SK-N-SH (cell line): ENCODE measurements at regions not wholly inside any gene's neighbourhood (a gene's known extent, or its start where the extent isn't known, plus 50 kb on each side); places are given as distances from the start of the nearest gene placed in this dataset.

ENCODE experiments used
- CTCF ChIA-PET: fragments of 300-600, 350-600 bp; formaldehyde crosslinking; extraction: SDS; loops from one replicate; lab custom pipeline; 2021; lab: Yijun Ruan, JAX
- POLR2A ChIA-PET: fragments of 350-600 bp; sonication (Branson Sonifier 250); formaldehyde crosslinking; extraction: SDS; loops from one replicate; lab custom pipeline; 2020; ENCODE audit warnings: antibody characterized with exemption, inconsistent platforms; lab: Yijun Ruan, JAX
- DNase-seq: peaks from one replicate; pipeline ENCODE4 v3.0.0; 2012
- H2AFZ ChIP-seq: fragments of 200-600 bp; sonication (generic); 2 replicates; pipeline ENCODE4 v1.8.1; 2016; ENCODE audit warnings: antibody characterized with exemption, mild to moderate bottlenecking, low read depth
- H3F3A ChIP-seq: fragments of 200-600 bp; sonication (generic); replicated peaks from 2 replicates; pipeline ENCODE3; 2016; ENCODE audit warnings: antibody characterized with exemption, mild to moderate bottlenecking; ENCODE audit not compliant: insufficient read depth
- H3K27ac ChIP-seq, 2 experiments: fragments of 200-500 bp in 1 of 2; fragments of 200-600 bp in 1 of 2; sonication (Bioruptor generic) in 1 of 2; sonication (generic), shearing (Covaris generic) in 1 of 2; 2 replicates each; pipeline versions ENCODE4 v1.5.1 to v1.6.1; 2014 to 2016; ENCODE audit warnings: low read depth in 2 of 2, inconsistent platforms in 1 of 2, low read length in 1 of 2, mild to moderate bottlenecking in 1 of 2, mixed read lengths in 1 of 2
- H3K27me3 ChIP-seq: fragments of 200-600 bp; sonication (generic), shearing (Covaris generic); 2 replicates; pipeline ENCODE4 v1.6.1; 2016; ENCODE audit warnings: mixed run types; ENCODE audit not compliant: insufficient read depth
- H3K36me3 ChIP-seq, 2 experiments: fragments of 200-500 bp in 1 of 2; fragments of 200-600 bp in 1 of 2; sonication (Bioruptor generic) in 1 of 2; sonication (generic) in 1 of 2; replicated peaks in 1 of 2; 2 replicates each; pipeline versions ENCODE3 to v1.5.1; 2014 to 2016; ENCODE audit warnings: low read length in 1 of 2, mild to moderate bottlenecking in 1 of 2; ENCODE audit not compliant: insufficient read depth in 2 of 2, control insufficient read depth in 1 of 2
- H3K4me1 ChIP-seq, 2 experiments: fragments of 200-500 bp in 1 of 2; fragments of 200-600 bp in 1 of 2; sonication (Bioruptor generic) in 1 of 2; sonication (generic), shearing (Covaris generic) in 1 of 2; 2 replicates each; pipeline versions ENCODE4 v1.5.1 to v1.6.1; 2014 to 2016; ENCODE audit warnings: low read depth in 1 of 2, low read length in 1 of 2, mixed run types in 1 of 2; ENCODE audit not compliant: insufficient read depth in 2 of 2, control insufficient read depth in 1 of 2
- H3K4me2 ChIP-seq: fragments of 200-600 bp; sonication (generic), shearing (Covaris generic); 2 replicates; pipeline ENCODE4 v1.6.1; 2017; ENCODE audit warnings: mixed run types
- H3K4me3 ChIP-seq, 2 experiments: fragments of 200-500 bp in 1 of 2; fragments of 200-600 bp in 1 of 2; sonication (Bioruptor generic) in 1 of 2; sonication (generic), shearing (Covaris generic) in 1 of 2; 2 replicates each; pipeline versions ENCODE4 v1.5.1 to v1.8.1; 2014 to 2016; ENCODE audit warnings: low read depth in 2 of 2, inconsistent platforms in 1 of 2, low read length in 1 of 2, mild to moderate bottlenecking in 1 of 2, mixed read lengths in 1 of 2, moderate library complexity in 1 of 2
- H3K79me2 ChIP-seq: fragments of 200-600 bp; sonication (generic); 2 replicates; pipeline ENCODE4 v1.8.1; 2017; ENCODE audit warnings: mild to moderate bottlenecking; ENCODE audit not compliant: insufficient read depth
- H3K9ac ChIP-seq: fragments of 200-600 bp; sonication (generic); 2 replicates; pipeline ENCODE4 v1.6.1; 2017; ENCODE audit warnings: mixed run types
- H3K9me2 ChIP-seq: fragments of 200-600 bp; sonication (generic); 2 replicates; pipeline ENCODE4 v1.6.1; 2017; ENCODE audit warnings: mixed run types
- H3K9me3 ChIP-seq: fragments of 200-600 bp; sonication (generic); 2 replicates; pipeline ENCODE4 v1.6.1; 2017; ENCODE audit warnings: mixed run types, mild to moderate bottlenecking, moderate library complexity
- H4K20me1 ChIP-seq: fragments of 200-600 bp; sonication (generic); 2 replicates; pipeline ENCODE4 v1.6.1; 2017; ENCODE audit warnings: mild to moderate bottlenecking, mixed run types; ENCODE audit not compliant: insufficient read depth
- CHD2 ChIP-seq: fragments of 150-350 bp; IDR thresholded peaks from 2 replicates; pipeline ENCODE4 v1.6.1; 2018; ENCODE audit warnings: low read length; ENCODE audit not compliant: partially characterized antibody
- EP300 ChIP-seq, 2 experiments: IDR thresholded peaks; 2 replicates each; pipeline versions ENCODE4 v1.4.0 to v1.6.1; 2012; ENCODE audit warnings: borderline replicate concordance in 1 of 2, low read depth in 1 of 2, low read length in 1 of 2
- EZH2phosphoT487 ChIP-seq: fragments of 200-600 bp; sonication (generic); IDR thresholded peaks from 2 replicates; pipeline ENCODE4 v1.6.1; 2017; ENCODE audit warnings: low read depth, mixed run types, mild to moderate bottlenecking, antibody characterized with exemption, moderate library complexity, borderline replicate concordance
- FOSL2 ChIP-seq: IDR thresholded peaks from 2 replicates; pipeline ENCODE4 v1.4.0; 2012; ENCODE audit warnings: low read depth, mild to moderate bottlenecking, moderate library complexity, borderline replicate concordance
- FOXJ3 ChIP-seq: sonication (generic); formaldehyde crosslinking; IDR thresholded peaks from 2 replicates; pipeline ENCODE4 v1.5.1; 2020; ENCODE audit warnings: mild to moderate bottlenecking, missing genetic modification reagents
- MXI1 ChIP-seq: IDR thresholded peaks from 2 replicates; pipeline ENCODE4 v1.6.1; 2012; ENCODE audit warnings: mild to moderate bottlenecking, low read depth, low read length, improper control_type of control experiment
- NFIC ChIP-seq: IDR thresholded peaks from 2 replicates; pipeline ENCODE4 v1.4.0; 2012; ENCODE audit warnings: borderline replicate concordance
- NRF1 ChIP-seq: IDR thresholded peaks from 2 replicates; pipeline ENCODE4 v1.6.1; 2012; ENCODE audit warnings: low read depth, mild to moderate bottlenecking, low read length
- RAD21 ChIP-seq: IDR thresholded peaks from 2 replicates; pipeline ENCODE4 v1.6.1; 2012; ENCODE audit warnings: mild to moderate bottlenecking, low read length
- RFX5 ChIP-seq: IDR thresholded peaks from 2 replicates; pipeline ENCODE4 v1.6.1; 2012; ENCODE audit warnings: mild to moderate bottlenecking, improper control_type of control experiment, low read length
- RXRA ChIP-seq: IDR thresholded peaks from 2 replicates; pipeline ENCODE4 v1.4.0; 2012; ENCODE audit warnings: low read depth, mild to moderate bottlenecking, borderline replicate concordance
- SMC3 ChIP-seq: IDR thresholded peaks from 2 replicates; pipeline ENCODE4 v1.6.1; 2012; ENCODE audit warnings: low read depth, low read length, improper control_type of control experiment
- TEAD4 ChIP-seq: IDR thresholded peaks from 2 replicates; pipeline ENCODE4 v1.4.0; 2012; ENCODE audit warnings: mild to moderate bottlenecking, borderline replicate concordance; ENCODE audit not compliant: insufficient read depth
- YY1 ChIP-seq: IDR thresholded peaks from 2 replicates; pipeline ENCODE4 v1.4.0; 2012; ENCODE audit warnings: low read depth, mild to moderate bottlenecking
- WGBS: methylation state at CpG from one replicate; pipeline ENCODE4 v1.1.6; 2017; ENCODE audit warnings: low lambda C conversion rate; 5-methylcytosine and 5-hydroxymethylcytosine counted together
- TF ChIP-seq, protein P1 (sequence below): fragments of 200-600 bp; sonication (generic); IDR thresholded peaks from 2 replicates; pipeline ENCODE4 v1.6.1; 2017; ENCODE audit warnings: antibody characterized with exemption, mild to moderate bottlenecking, moderate library complexity
- TF ChIP-seq, protein P2 (sequence below): IDR thresholded peaks from 2 replicates; pipeline ENCODE4 v1.4.0; 2012; ENCODE audit warnings: low read depth, borderline replicate concordance
- TF ChIP-seq, protein P3 (sequence below): IDR thresholded peaks from 2 replicates; pipeline ENCODE4; 2012

DNA sequence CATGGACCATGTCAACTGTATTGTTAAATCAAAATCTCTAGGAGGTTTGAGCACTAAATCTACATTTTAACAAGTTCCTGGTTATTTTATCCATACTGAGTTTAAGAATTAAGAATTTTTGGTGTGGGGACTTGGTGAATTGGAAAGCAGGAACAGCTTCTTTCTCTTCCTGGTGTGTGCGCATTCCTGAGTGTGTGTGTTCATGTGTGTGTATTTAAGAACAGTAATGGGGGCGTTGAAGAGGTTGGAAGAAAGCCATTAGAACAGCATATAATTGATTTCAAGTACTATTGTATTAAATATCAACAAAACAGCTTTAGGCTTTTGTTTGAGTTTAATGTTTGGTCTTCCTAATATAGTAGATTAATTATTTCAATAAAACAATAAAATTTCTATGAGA lies 801.3 kb upstream of the ID2 start (continued):
- TF ChIP-seq, protein P1, sequence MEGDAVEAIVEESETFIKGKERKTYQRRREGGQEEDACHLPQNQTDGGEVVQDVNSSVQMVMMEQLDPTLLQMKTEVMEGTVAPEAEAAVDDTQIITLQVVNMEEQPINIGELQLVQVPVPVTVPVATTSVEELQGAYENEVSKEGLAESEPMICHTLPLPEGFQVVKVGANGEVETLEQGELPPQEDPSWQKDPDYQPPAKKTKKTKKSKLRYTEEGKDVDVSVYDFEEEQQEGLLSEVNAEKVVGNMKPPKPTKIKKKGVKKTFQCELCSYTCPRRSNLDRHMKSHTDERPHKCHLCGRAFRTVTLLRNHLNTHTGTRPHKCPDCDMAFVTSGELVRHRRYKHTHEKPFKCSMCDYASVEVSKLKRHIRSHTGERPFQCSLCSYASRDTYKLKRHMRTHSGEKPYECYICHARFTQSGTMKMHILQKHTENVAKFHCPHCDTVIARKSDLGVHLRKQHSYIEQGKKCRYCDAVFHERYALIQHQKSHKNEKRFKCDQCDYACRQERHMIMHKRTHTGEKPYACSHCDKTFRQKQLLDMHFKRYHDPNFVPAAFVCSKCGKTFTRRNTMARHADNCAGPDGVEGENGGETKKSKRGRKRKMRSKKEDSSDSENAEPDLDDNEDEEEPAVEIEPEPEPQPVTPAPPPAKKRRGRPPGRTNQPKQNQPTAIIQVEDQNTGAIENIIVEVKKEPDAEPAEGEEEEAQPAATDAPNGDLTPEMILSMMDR, result no peak
- TF ChIP-seq FOSL2 (no peak), RXRA (no peak)

DNA sequence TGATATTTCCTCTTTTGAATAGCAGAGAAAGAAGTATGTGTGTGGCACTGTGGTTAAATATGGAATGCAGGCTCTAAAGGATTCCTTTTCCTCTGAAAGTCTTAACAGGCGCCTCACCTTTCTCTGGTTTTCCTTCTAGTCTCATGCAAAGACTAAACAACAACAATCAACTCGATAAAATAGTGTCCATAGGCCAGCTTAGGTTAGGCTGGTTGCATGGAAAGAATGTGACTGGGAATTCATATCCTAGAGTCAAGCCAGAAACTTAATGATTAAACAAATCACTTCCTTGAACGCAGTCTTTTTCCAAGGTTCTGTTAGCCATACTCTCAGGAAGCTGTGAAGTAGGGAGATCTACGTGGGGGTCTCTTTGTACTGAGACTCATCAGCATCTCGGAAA lies 800.8 kb upstream of the ID2 start:
- Histone ChIP-seq H3K4me2 (no peak overlapping the region), H3F3A (no peaks in the 10 kb centered on the region), H3K36me3 (no peaks in the 10 kb centered on the region), H2AFZ (no peak overlapping the region), H3K9ac (no peak overlapping the region), H3K9me2 (no peaks in the 10 kb centered on the region), H3K9me3 (no peaks in the 10 kb centered on the region), H3K4me1 (peaks cover 3% of the 10 kb centered on the region in 2 experiments; a peak in 1 of 4 replicates), H4K20me1 (no peaks in the 10 kb centered on the region), H3K27ac (no peak overlapping the region; a peak in 1 of 4 replicates), H3K79me2 (no peaks in the 10 kb centered on the region), H3K27me3 (no peaks in the 10 kb centered on the region), H3K4me3 (no peak overlapping the region)
- WGBS, result 35% methylated on average over 5 of the region's 5 CpGs
- ChIA-PET POLR2A (no interaction called here), CTCF (interaction anchor here (1.7 kb wide), 1 partner anchor 11 kb away, joined by 4 read pairs; no protein-coding TSS in a partner anchor)
- no peak for DNase-seq
- no peak for TF ChIP-seq YY1
- no peak for TF ChIP-seq RAD21
- TF ChIP-seq RFX5, result no peak
- no peak for TF ChIP-seq FOXJ3 (CRISPR knock-in tag)
- no peak for TF ChIP-seq EP300 (IDR thresholded peaks at IDR 0.05; ENCODE audit: borderline replicate concordance in 1 of 2, low read depth in 1 of 2, low read length in 1 of 2)
- TF ChIP-seq CHD2, result no peak
- TF ChIP-seq, protein P2, sequence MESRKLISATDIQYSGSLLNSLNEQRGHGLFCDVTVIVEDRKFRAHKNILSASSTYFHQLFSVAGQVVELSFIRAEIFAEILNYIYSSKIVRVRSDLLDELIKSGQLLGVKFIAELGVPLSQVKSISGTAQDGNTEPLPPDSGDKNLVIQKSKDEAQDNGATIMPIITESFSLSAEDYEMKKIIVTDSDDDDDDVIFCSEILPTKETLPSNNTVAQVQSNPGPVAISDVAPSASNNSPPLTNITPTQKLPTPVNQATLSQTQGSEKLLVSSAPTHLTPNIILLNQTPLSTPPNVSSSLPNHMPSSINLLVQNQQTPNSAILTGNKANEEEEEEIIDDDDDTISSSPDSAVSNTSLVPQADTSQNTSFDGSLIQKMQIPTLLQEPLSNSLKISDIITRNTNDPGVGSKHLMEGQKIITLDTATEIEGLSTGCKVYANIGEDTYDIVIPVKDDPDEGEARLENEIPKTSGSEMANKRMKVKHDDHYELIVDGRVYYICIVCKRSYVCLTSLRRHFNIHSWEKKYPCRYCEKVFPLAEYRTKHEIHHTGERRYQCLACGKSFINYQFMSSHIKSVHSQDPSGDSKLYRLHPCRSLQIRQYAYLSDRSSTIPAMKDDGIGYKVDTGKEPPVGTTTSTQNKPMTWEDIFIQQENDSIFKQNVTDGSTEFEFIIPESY, result no peak
- no peak for TF ChIP-seq NRF1
- TF ChIP-seq, all 33 proteins: peak for 0

DNA sequence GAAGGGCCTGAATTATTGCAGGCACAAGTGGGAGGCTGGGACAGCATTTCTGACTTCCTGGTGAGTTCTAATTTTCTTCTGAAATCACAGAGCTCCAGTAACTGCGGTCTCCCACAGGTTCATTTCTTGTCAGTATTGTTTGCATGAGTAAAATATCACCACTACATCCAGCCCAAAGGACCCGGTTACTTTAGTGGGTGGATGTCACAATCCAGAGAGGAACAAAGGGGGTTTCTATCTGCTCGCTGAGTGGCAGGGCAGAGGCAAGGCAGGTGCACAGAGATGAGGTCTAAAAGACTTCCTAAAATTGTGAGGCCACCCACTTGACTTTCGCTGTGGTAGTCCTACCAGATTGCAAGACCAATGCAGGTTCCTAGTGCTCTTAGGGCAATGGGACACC lies 800.4 kb upstream of the ID2 start:
- peaks cover 3% of the 10 kb centered on the region in 2 experiments; a peak in 1 of 4 replicates for H3K4me1 ChIP-seq
- H3K4me2 ChIP-seq, result no peak overlapping the region
- H3K4me3 ChIP-seq, result no peak overlapping the region
- H3K9me2 ChIP-seq, result no peaks in the 10 kb centered on the region
- H3K79me2 ChIP-seq, result no peaks in the 10 kb centered on the region
- H3K27ac ChIP-seq, result no peak overlapping the region; a peak in 1 of 4 replicates
- no peaks in the 10 kb centered on the region for H4K20me1 ChIP-seq
- no peaks in the 10 kb centered on the region for H3F3A ChIP-seq
- ChIA-PET CTCF (interaction anchor here (1.0 to 1.7 kb wide), 2 partner anchors 12 to 24 kb away, joined by 3 to 4 read pairs; no protein-coding TSS in a partner anchor), POLR2A (no interaction called here)
- H3K9ac ChIP-seq, result no peak overlapping the region
- DNase-seq, result no peak
- no peak overlapping the region for H2AFZ ChIP-seq
- no peaks in the 10 kb centered on the region for H3K9me3 ChIP-seq
- H3K36me3 ChIP-seq, result no peaks in the 10 kb centered on the region
- WGBS, result 82% methylated on average over 4 of the region's 4 CpGs
- no peaks in the 10 kb centered on the region for H3K27me3 ChIP-seq
- TF ChIP-seq TEAD4 (no peak), NRF1 (no peak), EP300 (IDR thresholded peaks at IDR 0.05; ENCODE audit: borderline replicate concordance in 1 of 2, low read depth in 1 of 2, low read length in 1 of 2) (no peak), SMC3 (no peak), EZH2phosphoT487 (no peak), FOSL2 (no peak), NFIC (no peak), RAD21 (no peak), MXI1 (no peak)
- TF ChIP-seq, protein P3, sequence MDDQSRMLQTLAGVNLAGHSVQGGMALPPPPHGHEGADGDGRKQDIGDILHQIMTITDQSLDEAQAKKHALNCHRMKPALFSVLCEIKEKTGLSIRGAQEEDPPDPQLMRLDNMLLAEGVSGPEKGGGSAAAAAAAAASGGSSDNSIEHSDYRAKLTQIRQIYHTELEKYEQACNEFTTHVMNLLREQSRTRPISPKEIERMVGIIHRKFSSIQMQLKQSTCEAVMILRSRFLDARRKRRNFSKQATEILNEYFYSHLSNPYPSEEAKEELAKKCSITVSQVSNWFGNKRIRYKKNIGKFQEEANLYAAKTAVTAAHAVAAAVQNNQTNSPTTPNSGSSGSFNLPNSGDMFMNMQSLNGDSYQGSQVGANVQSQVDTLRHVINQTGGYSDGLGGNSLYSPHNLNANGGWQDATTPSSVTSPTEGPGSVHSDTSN, result no peak
- TF ChIP-seq, protein P2, result no peak
